H9 (cell line): ENCODE measurements at regions not wholly inside any gene's neighbourhood (a gene's known extent, or its start where the extent isn't known, plus 50 kb on each side); places are given as distances from the start of the nearest gene placed in this dataset.

Experiments
- DNase-seq: peaks from one replicate; pipeline ENCODE4 v3.0.0-alpha.2; 2017
- H2AFZ ChIP-seq: one replicate; pipeline ENCODE4 v1.6.1; 2013; ENCODE audit warnings: mild to moderate bottlenecking, low read length, control low read depth, moderate library complexity
- H2AK5ac ChIP-seq: 2 replicates; pipeline ENCODE4 v1.6.1; 2013; ENCODE audit warnings: low read length, control low read depth, mixed read lengths; ENCODE audit not compliant: insufficient read length
- H2BK120ac ChIP-seq: one replicate; pipeline ENCODE4 v1.6.1; 2013; ENCODE audit warnings: low read depth, mild to moderate bottlenecking, low read length, control low read depth, inconsistent platforms; ENCODE audit not compliant: poor library complexity, severe bottlenecking
- H2BK12ac ChIP-seq: 2 replicates; pipeline ENCODE4 v1.6.1; 2013; ENCODE audit warnings: low read length, control low read depth, mixed read lengths, low read depth; ENCODE audit not compliant: insufficient read length
- H2BK15ac ChIP-seq: 2 replicates; pipeline ENCODE4 v1.6.1; 2013; ENCODE audit warnings: low read depth, low read length, control low read depth
- H2BK20ac ChIP-seq: one replicate; pipeline ENCODE4 v1.6.1; 2013; ENCODE audit warnings: low read depth, mild to moderate bottlenecking, low read length, control low read depth, inconsistent platforms; ENCODE audit not compliant: poor library complexity, severe bottlenecking
- H2BK5ac ChIP-seq: 2 replicates; pipeline ENCODE4 v1.6.1; 2013; ENCODE audit warnings: low read length, control low read depth, mixed read lengths; ENCODE audit not compliant: insufficient read length
- H3K14ac ChIP-seq: 2 replicates; pipeline ENCODE4 v1.6.1; 2013; ENCODE audit warnings: low read length, control low read depth; ENCODE audit not compliant: insufficient read depth
- H3K18ac ChIP-seq: 2 replicates; pipeline ENCODE4 v1.6.1; 2013; ENCODE audit warnings: low read depth, mild to moderate bottlenecking, mixed read lengths, low read length, control low read depth; ENCODE audit not compliant: insufficient read length
- H3K23ac ChIP-seq: 2 replicates; pipeline ENCODE4 v1.6.1; 2013; ENCODE audit warnings: low read length, control low read depth, mixed read lengths, low read depth; ENCODE audit not compliant: insufficient read length
- H3K23me2 ChIP-seq: 2 replicates; pipeline ENCODE4 v1.6.1; 2013; ENCODE audit warnings: low read depth, mild to moderate bottlenecking, mixed read lengths, low read length, control low read depth; ENCODE audit not compliant: insufficient read length, poor library complexity, severe bottlenecking
- H3K27ac ChIP-seq: 2 replicates; pipeline ENCODE4 v1.5.1; 2013; ENCODE audit warnings: low read length, control low read depth, mixed read lengths, low read depth; ENCODE audit not compliant: insufficient read length
- H3K27me3 ChIP-seq: 2 replicates; pipeline ENCODE4 v1.6.1; 2013; ENCODE audit warnings: low read length, control low read depth, inconsistent platforms; ENCODE audit not compliant: insufficient read depth
- H3K4ac ChIP-seq: 2 replicates; pipeline ENCODE4 v1.6.1; 2013; ENCODE audit warnings: low read depth, mild to moderate bottlenecking, control low read depth, inconsistent platforms, low read length, moderate library complexity
- H3K4me1 ChIP-seq: 2 replicates; pipeline ENCODE4 v1.6.1; 2013; ENCODE audit warnings: low read length, control low read depth, inconsistent platforms; ENCODE audit not compliant: insufficient read depth
- H3K4me2 ChIP-seq: 2 replicates; pipeline ENCODE4 v1.6.1; 2013; ENCODE audit warnings: low read length, control low read depth, mixed read lengths; ENCODE audit not compliant: insufficient read length, insufficient read depth
- H3K56ac ChIP-seq: 2 replicates; pipeline ENCODE4 v1.6.1; 2013; ENCODE audit warnings: low read depth, mild to moderate bottlenecking, mixed read lengths, low read length, control low read depth; ENCODE audit not compliant: insufficient read length
- H3K79me1 ChIP-seq: 2 replicates; pipeline ENCODE4 v1.6.1; 2013; ENCODE audit warnings: low read depth, mild to moderate bottlenecking, moderate library complexity, low read length, control low read depth, inconsistent platforms; ENCODE audit not compliant: insufficient read depth, poor library complexity, severe bottlenecking
- H3K79me2 ChIP-seq: 2 replicates; pipeline ENCODE4 v1.6.1; 2013; ENCODE audit warnings: low read length, control low read depth, inconsistent platforms; ENCODE audit not compliant: insufficient read depth
- H3K9ac ChIP-seq: 2 replicates; pipeline ENCODE4 v1.6.1; 2013; ENCODE audit warnings: low read length, control low read depth, mixed read lengths; ENCODE audit not compliant: insufficient read length; ENCODE audit errors: extremely low read depth
- H3K9me3 ChIP-seq: one replicate; pipeline ENCODE4 v1.6.1; 2013; ENCODE audit warnings: low read depth, low read length, inconsistent platforms; ENCODE audit not compliant: control insufficient read depth
- H3T11ph ChIP-seq: one replicate; pipeline ENCODE4 v1.6.1; 2013; ENCODE audit warnings: mild to moderate bottlenecking, low read length, control low read depth, inconsistent platforms
- H4K20me1 ChIP-seq: one replicate; pipeline ENCODE4 v1.6.1; 2013; ENCODE audit not compliant: control insufficient read depth, insufficient read length, insufficient read depth
- H4K5ac ChIP-seq: 2 replicates; pipeline ENCODE4 v1.6.1; 2013; ENCODE audit warnings: low read depth, mild to moderate bottlenecking, mixed read lengths, low read length, control low read depth; ENCODE audit not compliant: insufficient read length
- H4K8ac ChIP-seq: replicated peaks from 2 replicates; pipeline ENCODE4 v1.6.1; 2013; ENCODE audit warnings: low read length, control low read depth, mixed read lengths, low read depth; ENCODE audit not compliant: insufficient read length
- H4K91ac ChIP-seq: 2 replicates; pipeline ENCODE4 v1.6.1; 2013; ENCODE audit warnings: low read depth, mild to moderate bottlenecking, moderate library complexity, mixed read lengths, low read length, control low read depth; ENCODE audit not compliant: insufficient read length
- H3K27ac Mint-ChIP-seq, 3 experiments: 2 replicates in 2 of 3; 3 replicates in 1 of 3; pipeline ENCODE4 v1.8.0; 2020 to 2021; ENCODE audit warnings: mixed read lengths in 3 of 3, mild to moderate bottlenecking in 1 of 3, moderate library complexity in 1 of 3
- H3K27me3 Mint-ChIP-seq: 2 replicates; pipeline ENCODE4 v1.8.0; 2021; ENCODE audit warnings: low read depth, mild to moderate bottlenecking, moderate library complexity, mixed read lengths
- H3K36me3 Mint-ChIP-seq, 3 experiments: 2 replicates in 2 of 3; 3 replicates in 1 of 3; pipeline ENCODE4 v1.8.0; 2020 to 2021; ENCODE audit warnings: low read depth in 3 of 3, mixed read lengths in 3 of 3; ENCODE audit not compliant: insufficient read depth in 1 of 3
- H3K4me1 Mint-ChIP-seq, 2 experiments: 2 replicates each; pipeline ENCODE4 v1.8.0; 2020; ENCODE audit warnings: mixed read lengths in 2 of 2
- H3K4me3 Mint-ChIP-seq, 2 experiments: 2 replicates in 1 of 2; 3 replicates in 1 of 2; pipeline ENCODE4 v1.8.0; 2020 to 2021; ENCODE audit warnings: mild to moderate bottlenecking in 2 of 2, mixed read lengths in 2 of 2, moderate library complexity in 1 of 2
- H3K9me3 Mint-ChIP-seq, 2 experiments: 2 replicates in 1 of 2; 3 replicates in 1 of 2; pipeline ENCODE4 v1.8.0; 2020; ENCODE audit warnings: mild to moderate bottlenecking in 2 of 2, mixed read lengths in 2 of 2, moderate library complexity in 1 of 2
- WGBS: extraction: QIAGEN DNeasy Blood & Tissue Kit; methylation state at CpG from one replicate; pipeline ENCODE4 v1.1.7; 2013; ENCODE audit warnings: missing lambda C conversion rate, low lambda C conversion rate, mixed read lengths; ENCODE audit not compliant: insufficient read length; ENCODE audit errors: extremely low coverage; 5-methylcytosine and 5-hydroxymethylcytosine counted together
- TF ChIP-seq, protein P1 (sequence below): fragments of 200-600 bp; sonication (generic); conservative IDR thresholded peaks from 3 replicates; pipeline ENCODE4 v1.8.0; 2021; ENCODE audit warnings: antibody characterized with exemption, mild to moderate bottlenecking

DNA sequence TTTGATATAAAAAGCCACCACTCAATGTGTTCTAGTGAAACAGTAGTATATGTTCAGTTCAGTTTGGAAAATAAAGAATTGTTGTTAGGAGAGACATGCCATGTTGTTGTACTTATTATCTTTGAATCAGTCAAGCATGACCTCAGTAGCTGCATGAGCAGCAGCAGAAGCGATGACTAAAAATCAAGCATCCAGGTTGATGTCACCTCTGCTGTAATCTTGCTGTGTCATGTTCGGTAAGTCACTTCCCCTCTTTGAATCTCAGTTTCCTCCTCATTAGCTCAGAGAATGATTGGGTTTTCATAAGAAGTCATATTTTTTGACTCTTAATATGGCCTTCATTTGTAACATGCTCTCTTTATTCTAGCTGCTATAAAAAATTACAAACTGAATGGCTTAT is 428.4 kb upstream of the B3GALT2 start:
- H3K4me1 Mint-ChIP-seq = no peaks in the 10 kb centered on the region
- Histone ChIP-seq H2BK5ac (no peak overlapping the region), H3K79me2 (no peaks in the 10 kb centered on the region), H2BK20ac (no peak overlapping the region), H3K27me3 (no peaks in the 10 kb centered on the region), H3K4ac (no peak overlapping the region), H2AK5ac (no peak overlapping the region), H3K9me3 (no peaks in the 10 kb centered on the region), H3K27ac (no peak overlapping the region), H3K79me1 (no peaks in the 10 kb centered on the region), H4K20me1 (no peaks in the 10 kb centered on the region), H4K91ac (no peak overlapping the region), H2BK15ac (no peak overlapping the region), H3K4me1 (no peaks in the 10 kb centered on the region), H3K23me2 (no peaks in the 10 kb centered on the region), H3K4me2 (no peak overlapping the region), H2AFZ (no peak overlapping the region), H3K23ac (no peak overlapping the region), H3K14ac (no peak overlapping the region), H3K18ac (no peak overlapping the region), H3K56ac (no peak overlapping the region), H4K5ac (no peak overlapping the region), H3T11ph (no peak overlapping the region), H4K8ac (no peak overlapping the region), H2BK120ac (no peak overlapping the region), H2BK12ac (no peak overlapping the region), H3K9ac (no peak overlapping the region)
- H3K9me3 Mint-ChIP-seq = no peaks in the 10 kb centered on the region
- no peaks in the 10 kb centered on the region for H3K27me3 Mint-ChIP-seq
- H3K27ac Mint-ChIP-seq = no peak overlapping the region; a peak in 1 of 7 replicates
- H3K4me3 Mint-ChIP-seq = no peak overlapping the region
- no peak for DNase-seq
- H3K36me3 Mint-ChIP-seq = no peaks in the 10 kb centered on the region
- no CpG with 5 or more reads among the region's 2 CpGs for WGBS
- TF ChIP-seq, protein P1, sequence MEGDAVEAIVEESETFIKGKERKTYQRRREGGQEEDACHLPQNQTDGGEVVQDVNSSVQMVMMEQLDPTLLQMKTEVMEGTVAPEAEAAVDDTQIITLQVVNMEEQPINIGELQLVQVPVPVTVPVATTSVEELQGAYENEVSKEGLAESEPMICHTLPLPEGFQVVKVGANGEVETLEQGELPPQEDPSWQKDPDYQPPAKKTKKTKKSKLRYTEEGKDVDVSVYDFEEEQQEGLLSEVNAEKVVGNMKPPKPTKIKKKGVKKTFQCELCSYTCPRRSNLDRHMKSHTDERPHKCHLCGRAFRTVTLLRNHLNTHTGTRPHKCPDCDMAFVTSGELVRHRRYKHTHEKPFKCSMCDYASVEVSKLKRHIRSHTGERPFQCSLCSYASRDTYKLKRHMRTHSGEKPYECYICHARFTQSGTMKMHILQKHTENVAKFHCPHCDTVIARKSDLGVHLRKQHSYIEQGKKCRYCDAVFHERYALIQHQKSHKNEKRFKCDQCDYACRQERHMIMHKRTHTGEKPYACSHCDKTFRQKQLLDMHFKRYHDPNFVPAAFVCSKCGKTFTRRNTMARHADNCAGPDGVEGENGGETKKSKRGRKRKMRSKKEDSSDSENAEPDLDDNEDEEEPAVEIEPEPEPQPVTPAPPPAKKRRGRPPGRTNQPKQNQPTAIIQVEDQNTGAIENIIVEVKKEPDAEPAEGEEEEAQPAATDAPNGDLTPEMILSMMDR = no peak
